ENCODE measurements at regions not wholly inside any gene's neighbourhood (a gene's known extent, or its start where the extent isn't known, plus 50 kb on each side); places are given as distances from the start of the nearest gene placed in this dataset.
A peak's percentile ranks its signal among the peaks of the same experiment; 100 is the strongest.

- no peaks in the 10 kb centered on the region for H3K9me3 ChIP-seq (ENCODE audit: control insufficient read depth, low read length)
- peak overlapping the region; percentile 58 for H2AFZ ChIP-seq
- H3K9ac ChIP-seq: no peak overlapping the region
- H3K4me1 ChIP-seq: no peaks in the 10 kb centered on the region
- no peak overlapping the region for H3K27ac ChIP-seq
- H3K79me2 ChIP-seq: no peaks in the 10 kb centered on the region
- peak overlapping the region; percentile 55 for H3K4me3 ChIP-seq (ENCODE audit: low read depth, low read length)
- TF ChIP-seq CTCF (IDR thresholded peaks at IDR 0.05): no peak
- H3K4me2 ChIP-seq (ENCODE audit: low read length): peak overlapping the region; percentile 91
- no peaks in the 10 kb centered on the region for H3K27me3 ChIP-seq (ENCODE audit: control insufficient read depth, insufficient read depth, low read length)
- no peaks in the 10 kb centered on the region for H3K36me3 ChIP-seq (ENCODE audit: control insufficient read depth, insufficient read depth, low read length)
Measured at GRCh38 chr1:112850034-112850757, 105.8 kb downstream of the SLC16A1 start.

DNA sequence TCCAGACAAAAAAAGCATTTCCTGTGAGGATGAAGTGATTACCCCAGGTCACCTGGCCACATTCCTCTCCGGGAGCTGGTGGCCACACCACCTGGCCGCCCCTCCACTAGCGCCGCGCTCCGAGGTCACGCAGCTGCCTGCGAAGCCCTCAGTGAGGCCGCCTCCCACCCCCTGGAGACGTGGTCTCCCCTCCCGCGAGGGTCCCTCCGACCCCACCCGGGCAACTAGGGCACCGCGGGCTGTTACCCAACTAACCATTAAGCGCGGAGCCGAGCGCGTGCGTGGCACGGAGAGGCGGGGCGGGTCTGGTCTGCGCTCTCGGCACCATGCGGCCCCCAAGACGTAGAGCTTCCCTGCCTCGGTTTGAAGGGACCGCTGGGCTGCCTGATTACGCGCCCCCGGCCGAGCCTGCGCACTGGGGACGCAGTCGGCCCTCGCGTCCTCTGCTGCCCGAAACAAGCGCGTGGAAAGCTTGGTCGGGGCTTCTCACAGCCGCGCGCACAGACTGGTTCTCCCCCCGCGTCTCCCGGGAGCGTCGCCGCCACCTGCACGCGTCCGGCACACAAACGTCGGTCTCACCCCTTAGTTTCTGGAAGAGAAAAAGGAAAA, 106.5 kb downstream of the SLC16A1 start:
- no peaks in the 10 kb centered on the region for H3K4me1 ChIP-seq
- no peaks in the 10 kb centered on the region for H3K9me3 ChIP-seq (ENCODE audit: control insufficient read depth, low read length)
- no peak overlapping the region for H3K27ac ChIP-seq
- H3K4me2 ChIP-seq (ENCODE audit: low read length): peak overlapping the region; percentile 91
- H3K9ac ChIP-seq: no peak overlapping the region
- no peaks in the 10 kb centered on the region for H3K79me2 ChIP-seq
- H3K27me3 ChIP-seq (ENCODE audit: control insufficient read depth, insufficient read depth, low read length): no peaks in the 10 kb centered on the region
- H3K36me3 ChIP-seq (ENCODE audit: control insufficient read depth, insufficient read depth, low read length): no peaks in the 10 kb centered on the region
- TF ChIP-seq CTCF (IDR thresholded peaks at IDR 0.05): no peak
- H2AFZ ChIP-seq: peak overlapping the region; percentile 58
- H3K4me3 ChIP-seq (ENCODE audit: low read depth, low read length): peak overlapping the region; percentile 55

DNA sequence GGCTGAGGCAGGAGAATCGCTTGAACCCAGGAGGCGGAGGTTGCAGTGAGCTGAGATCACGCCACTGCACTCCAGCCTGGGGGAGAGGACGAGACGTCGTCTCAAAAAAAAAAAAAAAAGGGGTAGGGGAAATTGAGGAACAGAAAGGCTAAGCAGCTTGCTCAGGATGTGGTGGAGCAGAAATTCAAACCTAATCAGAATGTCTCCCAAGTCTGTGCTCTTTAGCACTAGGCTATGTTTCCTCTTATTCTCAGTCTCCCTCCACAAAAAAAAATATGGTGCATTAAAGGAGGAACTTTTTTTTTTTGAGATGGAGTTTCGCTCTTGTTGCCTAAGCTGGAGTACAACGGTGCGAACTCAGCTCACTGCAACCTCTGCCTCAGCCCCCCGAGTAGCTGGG, 114.2 kb downstream of the SLC16A1 start:
- Histone ChIP-seq H3K79me2 (no peaks in the 10 kb centered on the region), H3K9me3 (ENCODE audit: control insufficient read depth, low read length) (no peaks in the 10 kb centered on the region), H3K27ac (no peak overlapping the region), H3K36me3 (ENCODE audit: control insufficient read depth, insufficient read depth, low read length) (no peaks in the 10 kb centered on the region), H3K4me2 (ENCODE audit: low read length) (no peak overlapping the region), H2AFZ (no peak overlapping the region), H3K4me1 (no peaks in the 10 kb centered on the region), H3K9ac (no peak overlapping the region), H3K4me3 (ENCODE audit: low read depth, low read length) (no peak overlapping the region), H3K27me3 (ENCODE audit: control insufficient read depth, insufficient read depth, low read length) (no peaks in the 10 kb centered on the region)
- TF ChIP-seq CTCF (IDR thresholded peaks at IDR 0.05): no peak

- Histone ChIP-seq H2AFZ (no peak overlapping the region), H3K9ac (no peak overlapping the region), H3K79me2 (no peaks in the 10 kb centered on the region), H3K9me3 (ENCODE audit: control insufficient read depth, low read length) (no peaks in the 10 kb centered on the region), H3K4me3 (ENCODE audit: low read depth, low read length) (no peak overlapping the region), H3K27me3 (ENCODE audit: control insufficient read depth, insufficient read depth, low read length) (no peaks in the 10 kb centered on the region), H3K36me3 (ENCODE audit: control insufficient read depth, insufficient read depth, low read length) (no peaks in the 10 kb centered on the region), H3K27ac (no peak overlapping the region), H3K4me1 (no peaks in the 10 kb centered on the region), H3K4me2 (ENCODE audit: low read length) (no peak overlapping the region)
- TF ChIP-seq CTCF (IDR thresholded peaks at IDR 0.05): no peak
Measured at GRCh38 chr1:112840631-112841624, 115.1 kb downstream of the SLC16A1 start.

All from parathyroid adenoma (tissue), 2 donors.